Stimulated activated naive CD4-positive, alpha-beta T cell (primary cell): ENCODE measurements at regions not wholly inside any gene's neighbourhood (a gene's known extent, or its start where the extent isn't known, plus 50 kb on each side); places are given as distances from the start of the nearest gene placed in this dataset.

Experiments used
- DNase-seq, 6 experiments: peaks; one replicate each; lab custom pipeline; 2025; lab: John Stamatoyannopoulos, UW

- no peak for DNase-seq
These were observed 288.9 kb upstream of the DMAC1 start for GRCh38 chr9:8088477-8088876.

DNA sequence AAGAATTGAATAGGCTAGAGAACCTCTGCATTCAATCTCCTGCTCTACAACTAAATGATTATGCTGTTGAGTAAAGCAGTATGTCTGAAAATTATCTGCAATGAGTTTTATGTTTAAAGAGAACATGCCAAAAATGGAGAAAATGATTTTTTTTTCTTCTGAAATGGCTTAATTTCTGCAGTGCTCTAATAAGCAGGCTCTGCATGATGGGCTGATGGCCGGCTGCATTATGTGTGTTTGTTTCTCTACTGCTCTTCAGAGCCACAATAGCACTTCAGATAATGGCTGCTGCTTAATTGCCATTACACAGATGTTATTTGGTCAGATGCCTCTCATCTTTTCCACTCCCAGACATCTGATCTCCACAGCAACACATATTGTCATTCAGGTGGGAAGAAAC is 286.4 kb upstream of the DMAC1 start:
- DNase-seq, result no peak

DNA sequence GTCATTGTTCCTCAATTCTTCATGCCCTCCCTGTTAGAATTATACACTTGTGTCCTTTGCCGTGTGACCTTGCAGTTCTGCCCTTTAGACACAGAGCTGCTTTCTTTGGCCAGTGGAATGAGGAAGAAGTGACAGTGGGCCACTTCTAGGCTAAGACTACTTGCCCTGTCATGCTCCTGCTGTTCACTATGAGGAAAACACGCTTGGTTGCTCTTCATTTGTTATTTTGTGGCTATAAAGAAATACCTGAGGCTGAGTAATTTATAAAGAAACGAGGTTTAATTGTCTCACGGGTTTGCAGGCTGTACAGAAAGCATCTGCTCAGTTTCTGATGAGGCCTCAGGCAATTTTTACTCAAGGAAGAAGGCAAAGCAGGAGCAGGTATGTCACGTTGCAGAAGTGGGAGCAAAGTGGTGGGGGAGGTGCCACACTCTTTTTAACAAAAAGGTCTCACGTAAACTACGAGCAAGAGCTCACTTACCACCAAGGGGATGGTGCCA is 279.1 kb upstream of the DMAC1 start:
- DNase-seq, result no peak

GRCh38 chr9:8074713-8075286 is 275.2 kb upstream of the DMAC1 start:
- no peak for DNase-seq

GRCh38 chr9:8071445-8071798 is 271.8 kb upstream of the DMAC1 start:
- DNase-seq, result no peak

DNA sequence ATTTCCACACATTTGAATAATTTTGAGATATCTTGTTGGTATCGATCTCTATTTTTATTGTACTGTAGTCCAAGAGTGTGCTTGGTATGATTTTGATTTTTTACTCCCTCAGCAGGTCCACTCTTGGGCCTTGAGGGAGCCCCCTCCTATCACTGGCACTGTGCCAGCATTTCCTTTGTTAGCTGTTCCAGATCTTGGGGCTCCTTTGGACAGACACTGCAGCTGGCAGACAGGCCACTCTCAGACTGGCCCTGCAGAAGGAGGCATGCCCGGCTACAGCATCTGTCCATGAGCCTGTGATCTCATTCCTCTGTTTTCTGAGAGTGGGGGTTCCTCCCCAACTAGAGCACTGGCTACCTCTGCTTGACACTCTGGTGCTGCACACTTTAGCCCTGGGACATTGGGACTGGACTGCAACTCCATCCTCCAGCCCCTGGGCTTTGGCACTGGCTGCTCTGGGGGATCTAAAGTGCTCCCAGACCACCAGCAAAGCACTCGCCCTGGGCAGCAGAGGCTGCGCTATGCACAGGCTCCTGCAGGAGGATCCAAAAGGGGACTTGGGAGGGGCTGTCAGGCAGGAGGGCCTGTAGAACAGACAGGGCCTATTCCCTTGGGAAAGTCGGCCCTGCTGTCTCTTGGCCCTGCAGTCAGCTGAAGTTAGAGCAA is 271.3 kb upstream of the DMAC1 start:
- peak in 1 of 6 experiments; percentile 5 for DNase-seq

- no peak for DNase-seq
These were observed 262.9 kb upstream of the DMAC1 start for GRCh38 chr9:8062459-8062858.

DNA sequence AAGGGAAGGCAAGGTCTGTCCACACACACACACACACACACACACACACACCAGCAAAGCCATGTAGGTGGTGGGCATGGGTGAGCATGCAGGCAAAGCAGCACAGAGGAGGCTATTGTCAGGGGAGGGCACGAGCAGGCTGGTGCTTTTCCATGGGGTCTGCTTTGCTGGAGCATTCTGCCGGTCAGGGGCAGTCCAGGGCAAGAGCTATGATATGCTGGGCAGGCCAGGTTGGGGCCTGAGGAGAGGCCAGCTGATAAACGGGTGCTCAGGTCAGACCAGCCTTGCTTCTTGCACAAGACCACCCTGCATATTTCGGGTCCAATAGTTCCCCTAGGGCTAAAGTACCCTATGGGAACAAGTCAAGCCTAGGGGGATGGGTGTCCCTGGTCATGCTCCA is 253.9 kb upstream of the DMAC1 start:
- no peak for DNase-seq

GRCh38 chr9:8052991-8053390 is 253.4 kb upstream of the DMAC1 start:
- DNase-seq, result no peak

DNA sequence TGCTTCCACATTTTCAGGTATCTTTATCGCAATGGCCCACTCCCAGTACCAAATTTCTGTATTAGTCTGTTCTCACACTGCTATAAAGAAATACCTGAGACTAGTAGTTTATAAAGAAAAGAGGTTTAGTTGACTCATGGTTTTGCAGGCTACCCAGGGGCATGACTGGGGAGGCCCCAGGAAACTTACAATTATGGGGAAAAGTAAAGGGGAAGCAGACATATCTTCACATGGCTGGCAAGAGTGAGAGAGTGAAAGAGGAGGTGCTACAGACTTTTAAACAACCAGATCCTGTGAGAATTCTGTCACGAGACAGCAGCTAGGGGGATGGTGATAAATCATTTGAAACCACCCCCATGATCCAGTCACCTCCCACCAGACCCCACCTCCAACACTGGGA is 238.2 kb upstream of the DMAC1 start:
- DNase-seq, result no peak

DNA sequence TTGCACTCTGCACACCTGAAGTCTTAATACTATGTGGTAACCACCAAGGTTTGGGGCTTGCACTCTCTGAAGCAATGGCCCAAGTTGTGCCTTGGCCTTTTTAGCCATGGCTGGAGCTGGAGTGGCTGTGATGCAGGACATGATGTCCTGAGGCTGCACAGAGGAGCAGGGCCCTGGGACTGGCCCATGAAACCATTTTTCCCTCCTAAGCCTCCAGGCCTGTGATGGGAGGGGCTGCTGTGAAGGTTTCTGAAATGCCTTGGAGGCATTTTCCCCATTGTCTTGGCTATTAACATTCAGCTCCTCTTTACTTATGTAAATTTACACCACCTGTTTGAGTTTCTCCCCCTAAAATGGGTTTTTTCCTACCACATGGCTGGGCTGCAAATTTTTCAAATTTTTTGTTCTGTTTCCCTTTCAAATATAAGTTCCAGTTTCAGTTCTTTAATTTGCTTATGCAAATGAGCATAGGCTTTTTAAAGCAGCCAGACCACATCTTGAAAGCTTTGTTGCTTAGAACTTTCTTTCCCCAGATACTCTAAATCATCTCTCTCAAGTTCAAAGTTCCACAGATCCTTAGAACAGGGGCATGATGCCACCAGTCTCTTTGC is 237.4 kb upstream of the DMAC1 start:
- DNase-seq, result no peak

GRCh38 chr9:8033794-8034193 is 234.2 kb upstream of the DMAC1 start:
- no peak for DNase-seq

DNA sequence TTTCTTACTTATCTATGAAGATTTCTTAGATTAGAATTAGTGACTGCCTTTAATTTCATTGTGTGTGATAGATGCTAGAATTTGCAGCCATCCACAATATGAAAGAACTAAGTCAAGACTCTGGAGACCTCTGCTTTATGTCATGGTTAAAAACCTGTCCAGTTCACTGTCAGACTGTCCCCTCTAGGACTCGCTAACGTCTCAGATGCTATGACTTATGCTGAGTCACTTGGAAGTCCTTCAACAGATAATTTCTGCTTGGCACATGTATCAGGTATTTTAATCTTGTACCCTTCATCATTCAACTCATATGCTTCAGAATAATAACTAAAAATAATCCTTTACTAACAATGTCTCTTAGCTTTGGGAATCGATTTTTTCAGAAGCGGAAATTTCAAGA is 230.5 kb upstream of the DMAC1 start:
- no peak for DNase-seq

- DNase-seq, result no peak
These were observed 227.8 kb upstream of the DMAC1 start for GRCh38 chr9:8027351-8027750.

GRCh38 chr9:8025551-8025950 is 226.0 kb upstream of the DMAC1 start:
- no peak for DNase-seq

- DNase-seq, result no peak
These were observed 220.6 kb upstream of the DMAC1 start for GRCh38 chr9:8020186-8020585.

- DNase-seq, result no peak
These were observed 220.1 kb upstream of the DMAC1 start for GRCh38 chr9:8019636-8020035.

DNA sequence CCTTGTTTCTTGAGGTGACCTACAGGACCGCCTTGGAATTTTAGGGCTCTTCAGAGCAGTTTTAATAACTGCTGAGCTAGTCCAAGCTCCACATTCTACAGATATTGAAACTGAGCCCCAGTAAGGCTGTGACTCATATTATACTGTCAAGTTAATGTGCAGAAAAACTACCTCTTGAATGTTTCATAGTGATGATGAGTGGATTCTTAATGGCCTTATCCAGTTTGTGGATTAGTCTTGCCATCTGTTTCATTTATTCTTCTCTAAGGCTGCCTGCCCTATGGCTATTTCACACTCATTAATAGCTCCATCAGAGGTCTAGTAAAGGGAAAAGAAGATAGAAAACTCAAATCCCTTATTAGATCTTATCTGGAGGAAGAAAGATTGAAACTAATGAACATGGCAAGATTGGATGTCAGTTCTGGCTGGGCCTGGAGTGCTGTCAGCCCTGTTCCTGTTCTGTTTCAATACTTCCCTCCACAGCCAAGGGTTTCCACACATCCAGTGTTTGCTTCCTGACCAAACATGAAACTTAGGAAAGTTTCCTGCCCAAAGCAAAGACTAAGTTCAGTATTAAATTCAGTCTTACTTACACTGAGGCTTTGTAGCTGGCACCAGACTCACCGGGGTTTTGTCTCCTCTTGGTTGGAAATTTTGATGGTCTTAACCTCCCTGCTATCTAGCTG is 215.6 kb upstream of the DMAC1 start:
- no peak for DNase-seq

DNA sequence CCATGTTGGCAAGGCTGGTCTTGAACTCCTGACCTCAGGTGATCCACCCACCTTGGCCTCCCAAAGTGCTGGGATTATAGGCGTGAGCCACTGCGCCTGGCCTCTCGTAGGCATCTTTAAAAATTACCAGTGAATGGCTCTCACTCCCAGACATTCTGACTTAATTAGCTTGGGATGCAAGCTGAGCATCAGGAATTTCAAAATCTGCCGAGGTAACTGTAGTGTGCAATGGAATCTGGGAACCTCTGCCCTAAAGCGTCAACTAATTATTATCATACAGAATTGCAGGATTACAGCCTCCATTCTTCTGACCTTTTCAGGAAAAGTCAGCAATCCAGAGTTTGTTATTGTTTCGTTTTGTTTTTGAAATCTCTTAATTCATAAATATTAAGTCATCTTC is 213.4 kb upstream of the DMAC1 start:
- DNase-seq, result no peak

- no peak for DNase-seq
These were observed 212.4 kb upstream of the DMAC1 start for GRCh38 chr9:8011974-8012373.

GRCh38 chr9:7996558-7996957 is 197.0 kb upstream of the DMAC1 start:
- no peak for DNase-seq

- DNase-seq, result no peak
These were observed 189.2 kb upstream of the DMAC1 start for GRCh38 chr9:7988644-7989280.

DNA sequence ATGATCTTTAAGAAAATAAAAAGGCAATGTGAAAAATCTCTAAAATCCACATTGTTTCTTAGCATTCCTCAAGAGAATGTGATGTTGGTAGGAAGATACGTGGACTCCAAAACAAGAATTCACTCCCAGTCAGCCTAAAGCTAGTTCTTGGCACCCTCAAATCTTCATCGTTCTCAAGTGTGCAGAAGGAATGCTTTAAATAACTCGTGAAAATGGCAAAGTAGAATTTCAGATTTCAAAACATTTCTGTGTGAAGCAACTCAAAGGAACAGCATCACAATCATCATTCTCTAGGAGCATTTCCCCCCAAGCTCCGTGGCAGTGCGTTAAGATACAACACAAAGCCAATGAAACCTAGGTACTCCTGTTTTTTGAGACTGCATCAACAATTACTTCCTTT is 185.1 kb upstream of the DMAC1 start:
- DNase-seq, result no peak
